HG02970 (cell line): ENCODE measurements at regions not wholly inside any gene's neighbourhood (a gene's known extent, or its start where the extent isn't known, plus 50 kb on each side); places are given as distances from the start of the nearest gene placed in this dataset.

Experiments
- ATAC-seq: cut with Tn5 transposase; IDR thresholded peaks from one replicate; pipeline ENCODE4 v1.9.1; 2021; ENCODE audit warnings: mild to moderate bottlenecking, moderate library complexity, moderate number of reproducible peaks; ENCODE audit not compliant: unreplicated experiment, low FRiP score

DNA sequence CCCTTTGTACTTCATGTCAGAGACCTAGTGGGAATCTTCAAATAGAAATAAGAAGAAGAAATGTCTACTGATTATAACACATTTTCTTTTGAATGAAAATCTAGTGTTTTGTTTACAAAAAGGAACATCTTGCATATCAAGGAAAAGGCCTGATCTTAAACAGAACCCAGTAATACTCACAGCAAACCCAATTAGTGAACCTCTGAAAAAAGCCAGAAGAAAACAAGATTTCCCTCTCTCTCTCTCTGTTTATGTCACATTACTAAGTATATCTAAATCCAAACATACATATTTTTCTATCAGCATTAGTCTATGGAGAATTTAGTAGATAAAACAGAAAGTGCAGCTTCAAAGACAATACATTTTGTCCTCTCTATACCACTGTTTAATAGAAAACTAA lies 457.9 kb downstream of the NR2F1-AS1 start:
- ATAC-seq, result no peak

DNA sequence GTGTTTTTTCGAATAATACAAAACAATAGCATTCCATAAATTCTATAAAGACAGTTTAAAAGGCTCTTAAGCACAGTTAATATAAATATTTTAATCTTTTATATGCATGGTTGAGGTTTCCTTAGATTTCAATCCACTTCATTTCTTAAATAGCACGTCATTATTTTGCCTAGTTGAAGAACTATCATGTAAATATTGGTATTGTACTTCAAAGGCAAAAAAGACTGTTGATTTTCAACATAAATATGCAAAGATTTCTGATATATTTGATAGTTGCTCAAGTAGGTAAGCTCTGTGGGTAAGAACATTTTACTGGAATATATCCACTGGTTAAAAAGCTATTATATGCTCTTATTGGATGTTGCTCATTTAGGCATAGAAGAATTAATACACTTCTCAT lies 458.6 kb downstream of the NR2F1-AS1 start:
- no peak for ATAC-seq

DNA sequence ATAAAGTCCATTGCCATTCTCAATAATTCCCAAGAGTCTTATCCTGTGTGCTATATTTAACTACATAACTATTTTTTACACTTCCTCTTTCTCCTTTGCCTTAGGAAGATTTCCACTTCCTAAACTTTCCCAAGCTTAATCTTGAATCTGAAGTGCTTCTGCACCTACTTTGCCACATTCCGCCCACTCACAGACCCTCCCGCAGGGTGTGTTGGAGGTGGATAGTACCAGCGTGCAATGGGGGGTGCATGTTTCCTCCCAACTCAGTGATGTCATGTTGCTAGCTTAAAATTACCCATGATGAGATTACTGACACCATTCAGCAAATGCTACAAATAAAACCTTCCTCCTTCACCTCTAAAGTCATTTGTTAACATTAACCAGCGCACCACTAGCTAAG lies 460.2 kb downstream of the NR2F1-AS1 start:
- no peak for ATAC-seq

DNA sequence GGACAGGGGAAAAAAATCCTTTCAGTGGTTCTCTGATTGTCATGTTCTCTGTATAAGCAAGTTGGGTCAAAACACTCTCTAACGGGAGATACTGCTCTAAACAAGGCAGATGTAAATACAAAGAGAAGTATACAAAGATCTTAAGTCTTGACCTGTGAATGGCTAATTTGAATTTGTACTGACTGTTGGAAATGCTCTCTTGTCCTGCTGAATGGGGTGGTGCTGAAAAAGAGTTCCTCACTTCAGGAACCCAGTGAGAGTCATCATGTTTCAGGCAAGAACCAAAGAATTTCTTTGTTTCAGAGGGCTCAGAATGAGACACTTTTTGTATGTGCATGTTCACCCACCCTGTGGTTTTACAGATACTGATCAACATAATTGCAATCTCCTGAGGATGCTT lies 461.0 kb downstream of the NR2F1-AS1 start:
- ATAC-seq, result no peak

DNA sequence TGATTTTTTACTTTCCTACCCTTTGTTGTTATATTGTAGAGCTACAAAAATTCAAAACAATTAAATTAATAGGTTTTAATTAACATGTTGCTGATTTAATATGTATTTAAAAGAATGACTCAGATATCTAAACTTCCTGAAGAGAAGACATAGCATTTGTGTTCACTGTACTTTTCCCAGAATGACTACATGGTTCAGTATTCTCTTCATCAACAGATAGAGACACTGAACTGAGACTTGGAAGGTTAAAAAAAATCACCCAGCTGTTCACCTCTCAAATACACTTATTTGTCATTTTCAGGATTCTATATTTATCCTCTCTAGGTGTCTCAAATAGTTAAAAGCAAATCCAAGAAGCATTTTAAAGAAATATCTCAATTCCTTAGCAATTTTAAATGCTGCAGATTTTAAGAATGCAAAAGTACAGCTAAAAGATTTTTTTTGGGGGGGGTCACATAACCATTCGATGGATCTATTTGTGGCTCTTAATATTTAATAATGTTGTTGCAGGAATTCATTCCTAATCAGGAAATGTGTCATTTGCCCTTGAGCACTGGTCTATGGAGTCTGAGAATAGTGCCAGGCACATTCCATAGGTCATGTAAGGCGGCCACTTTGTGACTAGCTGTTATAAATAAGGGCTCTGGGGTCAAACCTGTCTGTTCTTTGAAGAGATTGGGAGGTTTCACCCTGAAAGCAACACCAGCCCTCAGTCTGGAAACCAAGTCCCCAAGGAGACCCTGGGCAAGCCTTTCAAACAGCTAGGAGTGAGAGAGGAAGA lies 463.1 kb downstream of the NR2F1-AS1 start:
- no peak for ATAC-seq

DNA sequence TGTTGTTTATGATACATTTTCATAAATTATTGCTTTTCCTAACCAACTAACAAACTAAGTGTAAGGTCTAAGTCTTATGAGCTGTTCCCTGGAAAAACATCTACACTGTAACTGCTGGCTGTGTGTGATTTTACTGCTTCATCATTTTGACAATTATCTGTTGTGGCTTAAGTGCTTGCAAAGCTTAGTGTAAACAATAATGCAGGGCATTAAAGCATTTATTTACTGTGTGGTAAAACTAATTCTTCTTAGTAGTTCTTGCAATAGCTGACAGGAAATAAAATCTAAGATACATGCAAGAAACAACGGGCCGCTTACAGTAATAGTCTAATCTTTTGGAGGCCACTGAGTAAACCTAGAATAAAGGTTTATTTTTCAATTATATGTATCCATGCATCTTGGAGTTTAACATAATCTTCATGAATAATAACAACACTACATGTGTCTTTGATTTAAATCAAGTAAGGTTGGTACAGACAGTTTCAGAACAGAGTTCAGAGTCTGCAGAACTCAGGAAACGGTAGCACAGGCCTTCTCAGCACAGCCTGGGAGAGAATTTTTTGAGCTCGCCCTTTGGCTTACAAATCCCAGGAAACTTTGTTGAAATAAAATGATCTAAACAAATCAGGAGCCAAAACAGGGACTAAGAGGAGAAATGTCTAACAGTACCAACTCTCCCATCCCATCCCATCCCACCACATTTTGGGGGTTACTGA lies 473.1 kb downstream of the NR2F1-AS1 start:
- no peak for ATAC-seq

DNA sequence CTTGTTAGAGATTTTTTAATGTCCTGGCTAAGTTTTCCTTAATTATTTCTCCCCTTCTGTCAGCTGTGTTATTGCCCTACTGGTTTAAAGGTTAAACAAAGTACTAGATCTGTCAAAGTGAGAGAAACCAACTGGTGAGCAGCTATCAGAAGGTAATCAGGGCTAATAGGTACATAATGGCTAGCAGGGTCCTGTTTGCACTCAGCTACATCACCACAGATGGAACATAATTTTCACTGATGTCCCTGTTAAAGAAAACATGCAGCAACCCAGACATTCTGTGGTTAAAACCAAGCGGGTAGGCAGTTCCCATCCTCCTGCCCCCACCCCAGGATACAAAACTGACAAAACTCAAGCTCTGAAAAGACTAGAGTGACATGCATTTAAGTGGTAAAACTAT lies 473.9 kb downstream of the NR2F1-AS1 start:
- ATAC-seq, result no peak

DNA sequence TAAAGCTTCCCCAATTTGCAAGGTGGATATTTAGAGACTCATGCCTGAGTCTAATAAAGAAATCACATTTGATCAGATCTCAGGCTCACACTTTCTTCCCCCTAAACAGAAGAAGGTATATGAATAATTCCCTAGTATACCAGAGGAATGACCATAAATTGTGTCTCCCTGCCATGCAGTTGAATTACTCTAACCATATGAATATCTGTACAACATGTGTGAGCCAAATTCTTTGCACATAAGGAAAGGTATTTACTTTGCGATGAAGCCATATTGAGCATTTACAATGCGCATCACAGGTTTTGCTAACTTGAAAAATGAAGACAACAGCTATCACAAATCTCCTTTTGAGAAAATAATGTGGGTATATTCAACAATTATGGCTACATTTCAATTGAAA lies 479.4 kb downstream of the NR2F1-AS1 start:
- no peak for ATAC-seq

DNA sequence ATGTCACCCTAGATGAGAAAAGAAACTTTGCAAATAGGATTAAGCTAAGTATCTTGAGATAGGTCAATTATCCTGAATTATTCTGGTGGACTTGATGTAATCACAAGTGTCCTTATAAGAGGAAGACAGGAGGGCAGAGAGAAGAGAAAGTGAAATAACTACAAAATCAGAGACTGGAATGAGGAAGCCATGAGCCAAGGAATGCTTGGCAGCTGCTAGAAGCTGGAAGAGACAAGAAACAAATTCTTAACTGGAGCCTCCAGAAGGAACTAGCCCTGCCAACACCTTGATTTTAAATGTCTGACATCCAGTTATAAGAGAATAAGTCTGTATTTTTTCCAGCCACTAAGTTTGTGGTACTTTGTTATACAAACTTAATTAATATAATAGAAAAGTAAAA lies 480.0 kb downstream of the NR2F1-AS1 start:
- ATAC-seq, result no peak

DNA sequence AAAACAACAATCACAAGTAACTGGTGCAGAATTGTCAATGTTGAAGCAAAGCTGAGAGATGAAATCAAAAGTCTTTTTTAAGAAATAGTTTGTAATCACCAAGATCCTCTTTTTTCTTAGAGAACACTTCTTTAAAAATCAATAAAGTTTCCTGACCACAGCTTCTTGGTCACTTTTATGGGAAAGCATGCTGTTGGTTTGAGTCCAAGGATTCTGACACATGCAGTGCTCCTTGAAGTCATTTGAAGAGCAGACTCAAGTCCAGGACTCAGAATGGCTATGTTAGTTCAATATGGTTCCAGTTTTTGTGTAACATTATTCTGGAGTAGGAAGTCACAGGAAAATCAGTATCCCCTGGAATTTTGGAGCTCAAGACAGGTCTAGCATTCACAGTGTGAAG lies 480.6 kb downstream of the NR2F1-AS1 start:
- ATAC-seq, result no peak

DNA sequence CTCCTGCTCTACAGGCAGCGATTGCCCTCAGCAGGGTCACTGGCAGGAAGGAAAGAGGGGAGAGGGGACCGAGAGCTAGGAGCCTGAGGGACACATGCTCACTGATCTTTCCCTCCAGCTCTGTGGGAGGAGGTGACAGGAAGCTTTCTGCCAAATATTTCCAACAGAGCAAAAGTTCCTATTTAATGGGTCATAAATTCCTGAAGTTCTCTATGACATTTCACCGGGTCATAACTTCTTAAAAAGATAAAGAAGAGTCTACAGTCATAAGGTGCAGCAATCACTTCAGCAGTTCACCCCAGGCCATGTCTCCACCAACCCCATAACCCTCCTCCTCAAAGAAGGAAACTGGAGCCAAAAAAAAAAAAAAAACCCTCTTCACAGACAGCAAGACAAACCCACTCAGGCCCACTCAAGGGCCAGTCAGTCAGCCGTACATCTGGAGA lies 481.1 kb downstream of the NR2F1-AS1 start:
- no peak for ATAC-seq

DNA sequence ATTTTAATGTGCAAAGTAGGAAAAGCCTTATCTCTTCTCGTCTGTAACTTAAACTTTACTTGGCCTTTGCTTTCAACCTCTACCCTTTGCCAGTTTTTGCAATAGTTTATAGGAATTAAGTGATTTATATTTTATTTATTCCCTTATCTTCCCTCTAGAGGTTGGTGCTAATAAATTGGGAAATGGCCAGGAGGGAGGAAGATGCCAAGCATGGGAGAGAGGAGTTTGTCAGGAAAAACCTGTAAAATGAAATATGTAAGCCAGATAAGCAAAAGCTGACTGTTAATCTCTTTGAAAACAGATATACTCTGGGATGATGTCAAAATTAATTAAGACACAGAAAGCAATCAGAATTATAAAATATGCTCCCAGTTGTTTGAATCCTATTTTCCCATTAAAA lies 484.5 kb downstream of the NR2F1-AS1 start:
- ATAC-seq, result no peak

DNA sequence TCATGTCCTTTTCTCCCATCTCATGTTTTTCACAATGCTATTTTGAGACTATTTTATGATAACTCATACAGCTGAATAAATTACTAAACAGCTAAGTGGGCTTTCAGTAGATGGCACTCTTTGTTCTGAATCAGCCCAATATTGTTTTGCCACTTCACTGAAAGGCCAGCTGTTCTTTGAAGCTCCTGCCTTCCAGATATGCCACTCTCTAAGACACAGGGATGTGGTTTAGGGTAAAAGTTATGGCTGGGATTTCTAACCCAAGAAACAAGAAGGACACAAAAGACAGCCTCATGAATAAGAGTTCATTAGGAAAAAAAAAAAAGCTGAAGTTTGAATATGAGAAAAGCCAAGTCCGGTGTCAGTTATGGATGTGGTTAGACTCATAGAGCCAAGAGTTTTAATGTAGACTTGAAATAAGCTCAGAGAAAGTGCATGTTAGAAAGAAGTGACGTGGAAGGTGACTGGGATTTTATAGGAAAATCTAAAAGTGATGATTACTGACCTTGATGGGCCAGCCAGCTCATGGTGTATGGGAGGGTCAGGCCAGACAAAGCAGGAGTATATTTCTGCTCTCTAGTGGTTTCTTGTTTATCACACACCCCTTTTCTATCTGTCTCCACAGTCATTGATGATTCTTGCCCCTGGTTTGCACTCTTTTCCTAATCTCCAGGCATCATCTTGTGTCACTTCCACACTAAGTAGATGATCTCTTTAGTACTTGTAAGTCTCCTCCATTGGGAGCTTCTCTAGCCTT lies 488.5 kb downstream of the NR2F1-AS1 start:
- no peak for ATAC-seq

DNA sequence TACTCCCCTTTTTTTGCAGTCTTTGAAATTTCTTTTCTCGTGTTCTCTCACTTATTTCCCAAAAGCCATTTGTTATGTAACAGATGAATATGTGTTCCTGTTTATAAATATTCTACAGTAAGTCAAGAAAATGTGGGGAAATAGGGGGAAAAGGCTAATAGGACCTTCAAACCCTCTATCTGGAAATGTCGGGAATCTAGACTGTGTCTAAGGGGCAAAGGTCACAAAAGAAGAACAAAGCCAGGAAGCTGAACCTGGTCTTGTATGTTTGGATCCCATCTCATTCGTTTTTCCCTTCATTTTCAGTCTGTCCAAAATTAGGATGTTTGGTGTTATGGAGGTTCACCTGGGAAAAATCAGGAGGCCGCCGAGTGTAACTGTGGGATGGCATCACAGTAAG lies 490.3 kb downstream of the NR2F1-AS1 start:
- no peak for ATAC-seq

DNA sequence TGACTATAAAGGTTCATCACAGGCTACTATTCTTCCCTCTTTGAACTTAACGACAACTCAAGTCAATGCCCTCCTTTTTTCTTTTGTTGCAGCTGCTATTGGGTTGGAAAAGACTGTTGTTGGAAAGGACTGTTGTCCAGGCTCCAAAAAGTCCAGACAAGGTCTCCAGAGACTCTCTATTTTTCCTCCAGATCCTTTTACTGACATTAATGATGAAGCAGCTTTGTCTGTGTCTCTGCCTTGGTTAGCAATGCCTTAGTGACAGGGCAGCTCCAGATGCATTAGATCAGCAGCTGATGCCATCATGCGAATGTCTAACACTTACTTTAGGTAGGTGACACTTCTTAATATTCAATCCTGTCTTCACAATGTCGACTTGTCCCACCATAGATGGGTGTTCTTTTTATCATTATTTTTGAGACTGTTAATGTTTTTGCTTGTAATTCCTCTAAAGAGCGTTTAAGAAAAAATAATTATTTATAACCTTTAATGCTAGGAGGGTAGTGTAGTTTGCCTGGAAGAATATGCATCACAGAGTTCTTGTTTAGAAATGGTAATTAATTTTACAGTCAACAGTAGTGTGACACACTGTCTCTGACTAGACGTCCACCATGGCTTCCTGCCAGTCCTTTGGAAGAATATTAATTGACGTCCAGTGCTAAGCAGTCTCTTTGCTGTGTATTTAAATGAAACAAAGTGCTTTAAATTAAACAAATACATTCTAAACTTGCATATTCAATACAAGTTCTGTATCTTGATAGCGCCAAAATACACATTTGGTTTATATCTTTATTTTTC lies 492.2 kb downstream of the NR2F1-AS1 start:
- no peak for ATAC-seq

DNA sequence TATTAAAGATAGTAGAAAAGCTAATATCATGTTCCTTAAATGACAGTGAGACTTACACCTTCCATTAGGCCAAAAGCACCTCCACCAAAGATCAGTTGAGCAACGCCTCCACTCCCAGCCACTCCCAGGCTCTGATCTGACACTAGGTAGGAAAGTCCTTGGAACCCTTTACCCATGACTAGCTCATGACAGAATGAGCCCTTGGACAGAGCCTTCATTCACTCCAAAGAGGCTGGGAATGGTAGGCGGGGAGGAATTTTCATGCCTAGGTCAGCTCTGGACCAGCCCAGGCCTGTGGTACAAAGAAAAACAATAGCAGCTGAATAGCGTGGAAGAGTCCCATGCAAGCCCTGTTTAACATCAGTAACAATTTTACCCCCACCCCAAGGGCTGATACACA lies 493.7 kb downstream of the NR2F1-AS1 start:
- no peak for ATAC-seq

DNA sequence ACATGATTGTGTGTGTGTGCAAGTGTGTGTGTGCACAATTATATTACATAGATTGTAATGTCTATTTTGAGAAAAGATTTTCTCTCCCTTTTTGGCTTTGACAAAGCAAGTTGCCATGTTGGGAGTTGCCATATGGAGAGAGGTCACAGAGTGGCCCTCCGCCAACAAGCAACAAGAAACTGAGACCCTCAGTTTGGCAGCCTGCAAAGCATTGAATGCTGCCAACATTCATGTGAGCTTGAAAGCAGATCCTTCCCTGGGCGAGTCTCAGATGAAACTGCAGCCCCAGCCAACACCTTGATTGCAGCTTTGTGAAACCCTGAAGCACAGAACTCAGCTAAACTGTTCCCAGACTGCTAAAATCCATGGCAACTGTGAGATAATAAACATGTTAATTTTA lies 498.0 kb downstream of the NR2F1-AS1 start:
- no peak for ATAC-seq

DNA sequence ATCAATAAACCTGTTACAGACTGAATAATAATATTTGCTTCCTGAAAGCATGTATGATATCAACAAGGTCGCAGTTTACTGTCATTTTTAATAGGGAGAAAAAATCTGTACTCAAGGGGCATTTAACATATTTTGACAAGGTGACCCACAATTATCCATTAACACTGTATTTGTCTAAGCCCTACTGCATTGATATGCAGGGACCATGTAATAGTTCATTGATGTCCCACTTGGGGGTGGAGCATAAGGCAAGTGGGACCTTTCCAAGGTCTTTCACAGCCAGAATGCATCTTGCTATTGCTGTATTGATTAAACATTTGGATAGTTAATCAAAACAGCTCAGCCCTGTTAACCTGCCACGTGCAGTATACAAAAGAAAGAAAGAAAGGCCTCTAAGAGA lies 502.0 kb downstream of the NR2F1-AS1 start:
- no peak for ATAC-seq

DNA sequence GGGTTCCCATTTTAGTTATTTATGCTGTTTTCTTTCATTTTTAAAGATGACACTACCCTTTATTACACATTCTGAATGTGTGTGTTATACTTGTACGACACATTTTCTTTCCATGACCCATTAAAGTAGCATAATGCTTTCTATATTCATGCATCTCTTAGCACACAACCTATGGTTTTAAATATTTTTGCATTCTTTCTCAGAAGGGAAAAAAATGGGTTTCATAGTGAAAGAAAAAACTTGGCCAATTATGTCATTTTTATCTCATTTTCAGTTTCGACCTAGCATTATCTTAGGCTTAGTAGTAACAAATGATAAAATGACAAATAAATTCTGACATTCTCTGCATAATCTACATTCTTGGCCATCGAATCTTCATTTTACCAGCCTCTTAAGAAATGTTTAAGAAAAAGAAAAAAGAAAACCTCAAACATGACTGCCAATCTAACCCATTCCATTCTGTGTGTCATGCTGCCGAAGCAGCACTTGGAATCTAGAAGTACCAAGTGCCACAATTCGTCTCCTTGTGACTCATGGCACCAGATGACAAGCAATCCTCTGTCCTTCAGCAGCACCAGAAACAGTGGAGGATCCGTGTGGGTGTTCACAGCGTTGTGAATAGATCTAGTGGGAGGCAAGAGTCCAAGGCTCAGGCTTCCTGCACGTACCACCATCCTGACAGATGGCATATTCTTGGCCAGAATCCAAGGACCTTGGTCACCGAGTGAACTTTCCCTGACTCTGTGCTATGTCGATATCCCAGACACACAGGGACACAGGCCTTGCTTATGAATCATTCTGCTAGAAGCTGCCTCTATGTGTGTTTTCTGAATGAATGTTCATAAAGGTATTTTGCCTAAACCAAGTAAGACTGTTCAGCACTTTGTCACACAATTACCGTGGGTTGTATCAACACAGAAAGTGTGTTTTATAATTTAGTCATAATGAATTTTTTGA lies 502.7 kb downstream of the NR2F1-AS1 start:
- peak; percentile 76 for ATAC-seq
